ENCODE measurements at regions not wholly inside any gene's neighbourhood (a gene's known extent, or its start where the extent isn't known, plus 50 kb on each side); places are given as distances from the start of the nearest gene placed in this dataset.

- Histone ChIP-seq H3K4me3 (ENCODE audit: insufficient read depth, low read depth, low read length) (no peak overlapping the region), H3K36me3 (replicated peaks; ENCODE audit: control insufficient read depth, insufficient read depth, low read length) (no peaks in the 10 kb centered on the region), H3K27me3 (ENCODE audit: control insufficient read depth, insufficient read depth, low read length) (no peaks in the 10 kb centered on the region)
- no peak for DNase-seq
Measured at GRCh38 chr4:180169966-180170365, 2073.2 kb upstream of the TENM3 start.

- Histone ChIP-seq H3K36me3 (replicated peaks; ENCODE audit: control insufficient read depth, insufficient read depth, low read length) (no peaks in the 10 kb centered on the region), H3K4me3 (ENCODE audit: insufficient read depth, low read depth, low read length) (no peak overlapping the region), H3K27me3 (ENCODE audit: control insufficient read depth, insufficient read depth, low read length) (no peaks in the 10 kb centered on the region)
- no peak for DNase-seq
Measured at GRCh38 chr4:180179146-180179545, 2064.1 kb upstream of the TENM3 start.

GRCh38 chr4:180189666-180190065 is 2053.5 kb upstream of the TENM3 start:
- DNase-seq = no peak
- H3K27me3 ChIP-seq (ENCODE audit: control insufficient read depth, insufficient read depth, low read length) = no peaks in the 10 kb centered on the region
- no peaks in the 10 kb centered on the region for H3K36me3 ChIP-seq (replicated peaks; ENCODE audit: control insufficient read depth, insufficient read depth, low read length)
- no peak overlapping the region for H3K4me3 ChIP-seq (ENCODE audit: insufficient read depth, low read depth, low read length)

GRCh38 chr4:180190382-180190781 is 2052.8 kb upstream of the TENM3 start:
- Histone ChIP-seq H3K27me3 (ENCODE audit: control insufficient read depth, insufficient read depth, low read length) (no peaks in the 10 kb centered on the region), H3K36me3 (replicated peaks; ENCODE audit: control insufficient read depth, insufficient read depth, low read length) (no peaks in the 10 kb centered on the region), H3K4me3 (ENCODE audit: insufficient read depth, low read depth, low read length) (no peak overlapping the region)
- DNase-seq = no peak

- Histone ChIP-seq H3K4me3 (ENCODE audit: insufficient read depth, low read depth, low read length) (no peak overlapping the region), H3K27me3 (ENCODE audit: control insufficient read depth, insufficient read depth, low read length) (no peaks in the 10 kb centered on the region), H3K36me3 (replicated peaks; ENCODE audit: control insufficient read depth, insufficient read depth, low read length) (no peaks in the 10 kb centered on the region)
- no peak for DNase-seq
Measured at GRCh38 chr4:180197471-180197870, 2045.7 kb upstream of the TENM3 start.

GRCh38 chr4:180203349-180203748 is 2039.9 kb upstream of the TENM3 start:
- Histone ChIP-seq H3K36me3 (replicated peaks; ENCODE audit: control insufficient read depth, insufficient read depth, low read length) (no peaks in the 10 kb centered on the region), H3K27me3 (ENCODE audit: control insufficient read depth, insufficient read depth, low read length) (no peaks in the 10 kb centered on the region), H3K4me3 (ENCODE audit: insufficient read depth, low read depth, low read length) (no peak overlapping the region)
- no peak for DNase-seq

GRCh38 chr4:180205276-180205675 is 2037.9 kb upstream of the TENM3 start:
- H3K4me3 ChIP-seq (ENCODE audit: insufficient read depth, low read depth, low read length) = no peak overlapping the region
- no peaks in the 10 kb centered on the region for H3K27me3 ChIP-seq (ENCODE audit: control insufficient read depth, insufficient read depth, low read length)
- no peak for DNase-seq
- no peaks in the 10 kb centered on the region for H3K36me3 ChIP-seq (replicated peaks; ENCODE audit: control insufficient read depth, insufficient read depth, low read length)

- Histone ChIP-seq H3K36me3 (replicated peaks; ENCODE audit: control insufficient read depth, insufficient read depth, low read length) (no peaks in the 10 kb centered on the region), H3K4me3 (ENCODE audit: insufficient read depth, low read depth, low read length) (no peak overlapping the region), H3K27me3 (ENCODE audit: control insufficient read depth, insufficient read depth, low read length) (no peaks in the 10 kb centered on the region)
- DNase-seq = no peak
Measured at GRCh38 chr4:180207921-180208320, 2035.3 kb upstream of the TENM3 start.

- Histone ChIP-seq H3K4me3 (ENCODE audit: insufficient read depth, low read depth, low read length) (no peak overlapping the region), H3K36me3 (replicated peaks; ENCODE audit: control insufficient read depth, insufficient read depth, low read length) (no peaks in the 10 kb centered on the region), H3K27me3 (ENCODE audit: control insufficient read depth, insufficient read depth, low read length) (no peaks in the 10 kb centered on the region)
- no peak for DNase-seq
Measured at GRCh38 chr4:180217070-180217469, 2026.1 kb upstream of the TENM3 start.

GRCh38 chr4:180219080-180219479 is 2024.1 kb upstream of the TENM3 start:
- H3K27me3 ChIP-seq (ENCODE audit: control insufficient read depth, insufficient read depth, low read length) = no peaks in the 10 kb centered on the region
- no peak for DNase-seq
- H3K36me3 ChIP-seq (replicated peaks; ENCODE audit: control insufficient read depth, insufficient read depth, low read length) = no peaks in the 10 kb centered on the region
- H3K4me3 ChIP-seq (ENCODE audit: insufficient read depth, low read depth, low read length) = no peak overlapping the region

- Histone ChIP-seq H3K36me3 (replicated peaks; ENCODE audit: control insufficient read depth, insufficient read depth, low read length) (no peaks in the 10 kb centered on the region), H3K4me3 (ENCODE audit: insufficient read depth, low read depth, low read length) (no peak overlapping the region), H3K27me3 (ENCODE audit: control insufficient read depth, insufficient read depth, low read length) (no peaks in the 10 kb centered on the region)
- DNase-seq = no peak
Measured at GRCh38 chr4:180225977-180226376, 2017.2 kb upstream of the TENM3 start.

- Histone ChIP-seq H3K27me3 (ENCODE audit: control insufficient read depth, insufficient read depth, low read length) (no peaks in the 10 kb centered on the region), H3K4me3 (ENCODE audit: insufficient read depth, low read depth, low read length) (no peak overlapping the region), H3K36me3 (replicated peaks; ENCODE audit: control insufficient read depth, insufficient read depth, low read length) (no peaks in the 10 kb centered on the region)
- DNase-seq = peak; percentile 6
Measured at GRCh38 chr4:180234730-180235129, 2008.5 kb upstream of the TENM3 start.

GRCh38 chr4:180240670-180241069 is 2002.5 kb upstream of the TENM3 start:
- Histone ChIP-seq H3K36me3 (replicated peaks; ENCODE audit: control insufficient read depth, insufficient read depth, low read length) (no peaks in the 10 kb centered on the region), H3K27me3 (ENCODE audit: control insufficient read depth, insufficient read depth, low read length) (no peaks in the 10 kb centered on the region), H3K4me3 (ENCODE audit: insufficient read depth, low read depth, low read length) (no peak overlapping the region)
- DNase-seq = no peak

GRCh38 chr4:180253419-180253818 is 1989.8 kb upstream of the TENM3 start:
- no peaks in the 10 kb centered on the region for H3K36me3 ChIP-seq (replicated peaks; ENCODE audit: control insufficient read depth, insufficient read depth, low read length)
- no peaks in the 10 kb centered on the region for H3K27me3 ChIP-seq (ENCODE audit: control insufficient read depth, insufficient read depth, low read length)
- DNase-seq = no peak
- H3K4me3 ChIP-seq (ENCODE audit: insufficient read depth, low read depth, low read length) = no peak overlapping the region

- Histone ChIP-seq H3K36me3 (replicated peaks; ENCODE audit: control insufficient read depth, insufficient read depth, low read length) (no peaks in the 10 kb centered on the region), H3K27me3 (ENCODE audit: control insufficient read depth, insufficient read depth, low read length) (no peaks in the 10 kb centered on the region), H3K4me3 (ENCODE audit: insufficient read depth, low read depth, low read length) (no peak overlapping the region)
- DNase-seq = peak; percentile 3
Measured at GRCh38 chr4:180261346-180261745, 1981.9 kb upstream of the TENM3 start.

GRCh38 chr4:180280076-180280475 is 1963.1 kb upstream of the TENM3 start:
- Histone ChIP-seq H3K27me3 (ENCODE audit: control insufficient read depth, insufficient read depth, low read length) (no peaks in the 10 kb centered on the region), H3K4me3 (ENCODE audit: insufficient read depth, low read depth, low read length) (no peak overlapping the region), H3K36me3 (replicated peaks; ENCODE audit: control insufficient read depth, insufficient read depth, low read length) (no peaks in the 10 kb centered on the region)
- DNase-seq = no peak

Data from H7 (cell line).